GM21723 (cell line): ENCODE measurements at regions not wholly inside any gene's neighbourhood (a gene's known extent, or its start where the extent isn't known, plus 50 kb on each side); places are given as distances from the start of the nearest gene placed in this dataset.
"Not testable (repeated sequence)": the region's sequence is repeated elsewhere in the genome, so short reads cannot be mapped to it uniquely, and the experiment has no call there.

Experiments
- ATAC-seq: cut with Tn5 transposase; IDR thresholded peaks from one replicate; pipeline ENCODE4 v1.9.1; 2021; ENCODE audit warnings: mild to moderate bottlenecking, moderate library complexity; ENCODE audit not compliant: unreplicated experiment

GRCh38 chr9:2493529-2493928, 128.1 kb upstream of the VLDLR start:
- ATAC-seq = no peak

- ATAC-seq = no peak
Observed at GRCh38 chr9:2494562-2494961, 127.0 kb upstream of the VLDLR start.

GRCh38 chr9:2495221-2496005, 126.2 kb upstream of the VLDLR start:
- no peak for ATAC-seq

DNA sequence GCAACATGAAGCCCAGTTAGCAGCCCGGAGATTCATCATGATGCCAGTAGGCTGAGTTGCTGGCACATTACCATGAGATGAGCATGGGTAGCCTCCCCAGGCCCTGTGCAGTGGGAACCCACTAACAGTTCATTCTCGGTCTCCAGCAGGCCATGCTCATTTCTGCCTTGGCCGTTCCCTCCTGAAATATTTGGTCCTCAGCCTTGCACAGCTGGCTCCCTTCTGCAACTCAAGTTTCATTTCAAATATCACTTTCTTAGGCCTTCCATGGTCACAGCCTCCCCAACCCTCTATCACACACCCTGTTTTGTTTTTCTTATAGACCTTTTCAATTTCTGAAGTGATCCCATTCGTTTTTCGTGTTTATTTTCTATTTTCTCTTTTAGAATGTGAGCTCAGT, 125.4 kb upstream of the VLDLR start:
- no peak for ATAC-seq

DNA sequence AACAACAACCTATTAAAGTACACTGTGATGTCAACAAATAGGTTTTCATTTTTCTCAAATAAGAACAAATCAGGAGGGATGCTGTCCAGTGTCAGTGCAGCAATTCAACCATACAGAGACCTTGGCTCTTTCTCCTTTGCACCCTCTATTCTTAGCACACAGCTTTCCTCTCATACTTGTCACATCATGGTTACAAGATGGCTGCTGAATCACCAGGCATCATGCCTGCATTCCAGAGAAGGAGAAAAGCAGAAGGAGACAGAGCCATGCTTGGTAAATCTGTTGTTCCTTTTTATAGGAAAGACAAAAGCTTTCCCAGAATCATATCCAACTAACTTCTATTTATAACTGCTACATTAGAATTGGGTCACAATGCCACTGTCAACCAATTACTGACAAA, 124.7 kb upstream of the VLDLR start:
- ATAC-seq = no peak

DNA sequence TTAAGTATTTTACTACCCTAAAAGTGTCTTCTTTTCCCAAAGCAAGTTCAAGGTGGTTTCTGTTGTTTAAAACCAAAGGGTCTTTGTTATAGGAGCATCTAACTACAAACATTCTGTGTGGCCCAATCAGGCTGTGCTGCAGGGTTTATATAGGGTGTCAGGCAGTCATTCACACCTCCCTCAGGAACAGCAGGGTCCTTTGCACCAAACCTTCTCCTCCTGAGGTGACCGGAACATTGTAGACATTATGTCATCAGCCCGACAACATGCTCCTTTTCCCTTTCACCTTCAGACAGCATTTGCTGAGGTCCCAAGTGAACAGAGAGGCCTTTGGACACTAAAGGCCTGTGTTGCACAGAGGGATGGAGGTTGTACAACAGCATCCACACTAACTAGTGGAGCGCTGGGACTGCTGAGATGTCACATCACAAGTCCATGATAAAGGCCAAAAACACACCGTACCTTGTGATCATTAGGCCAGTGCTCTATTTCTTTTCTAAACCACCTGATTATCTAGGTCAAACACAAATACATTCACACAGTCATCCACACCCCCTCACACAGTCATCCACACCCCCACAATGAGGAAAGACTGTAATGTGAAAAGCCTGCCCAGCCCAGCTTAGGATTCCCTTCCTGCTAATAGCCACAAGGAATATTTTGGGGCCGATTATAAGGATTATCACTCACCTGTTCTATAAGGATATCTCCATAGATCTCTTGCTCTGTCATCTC, 123.8 kb upstream of the VLDLR start:
- no peak for ATAC-seq

DNA sequence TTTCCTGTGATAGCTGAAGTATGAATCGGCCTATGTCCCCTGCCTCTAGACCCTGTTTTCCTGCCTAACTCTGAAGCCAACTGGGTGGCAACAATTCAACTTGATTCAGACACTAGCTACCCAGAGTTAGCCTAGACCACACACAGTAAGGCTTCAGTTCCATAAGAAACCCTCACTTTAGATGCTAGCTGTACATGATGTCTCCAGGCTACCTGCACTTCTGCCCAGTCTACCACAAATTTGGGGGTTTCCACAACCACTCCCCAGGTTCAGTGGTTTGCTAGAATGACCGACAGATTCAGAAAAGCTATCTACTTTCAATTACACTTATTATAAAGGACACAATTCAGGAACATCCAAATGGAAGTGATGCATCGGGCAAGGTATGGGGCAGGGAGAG, 119.4 kb upstream of the VLDLR start:
- ATAC-seq = no peak

DNA sequence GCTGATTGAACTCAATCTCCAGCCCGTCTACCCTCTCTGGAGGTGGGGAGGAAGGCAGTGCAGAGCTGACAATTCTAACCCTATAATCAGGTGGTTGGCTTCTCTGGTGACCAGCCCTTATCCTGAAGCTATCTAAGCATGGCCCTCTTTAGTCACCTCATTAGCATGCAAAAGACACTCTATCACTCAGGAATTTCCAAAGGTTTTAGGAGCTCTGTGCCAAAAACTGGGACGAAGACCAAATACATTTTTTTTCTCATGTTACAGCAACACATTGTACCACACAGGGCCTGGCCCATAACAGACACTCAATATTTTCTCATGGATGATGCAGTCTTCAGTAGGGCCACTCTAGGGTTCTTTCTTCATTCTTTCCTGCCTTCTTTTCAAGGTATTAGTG, 118.8 kb upstream of the VLDLR start:
- no peak for ATAC-seq

- ATAC-seq = no peak
Observed at GRCh38 chr9:2506321-2506720, 115.3 kb upstream of the VLDLR start.

GRCh38 chr9:2523591-2523990, 98.0 kb upstream of the VLDLR start:
- no peak for ATAC-seq

DNA sequence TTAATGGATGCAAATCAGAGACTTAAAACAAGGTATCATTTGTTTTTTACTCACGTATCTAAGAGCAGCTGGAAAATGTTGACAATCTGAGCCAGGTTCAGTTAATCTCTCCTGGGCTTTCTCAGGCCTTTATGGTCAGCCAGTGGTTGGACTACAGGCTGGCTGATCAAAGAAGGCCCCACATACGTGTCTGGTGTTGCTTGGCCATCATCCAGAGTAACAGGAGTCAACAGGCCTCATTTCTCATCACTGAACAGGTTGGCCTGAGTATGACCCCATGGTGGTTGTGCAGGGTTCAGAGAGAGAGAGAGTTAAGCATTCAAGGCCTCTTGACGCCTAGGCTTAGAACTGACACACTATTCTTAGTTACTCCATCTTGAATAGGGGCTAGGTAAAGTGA, 97.0 kb upstream of the VLDLR start:
- no peak for ATAC-seq

- ATAC-seq = no peak
Observed at GRCh38 chr9:2525147-2525546, 96.4 kb upstream of the VLDLR start.

DNA sequence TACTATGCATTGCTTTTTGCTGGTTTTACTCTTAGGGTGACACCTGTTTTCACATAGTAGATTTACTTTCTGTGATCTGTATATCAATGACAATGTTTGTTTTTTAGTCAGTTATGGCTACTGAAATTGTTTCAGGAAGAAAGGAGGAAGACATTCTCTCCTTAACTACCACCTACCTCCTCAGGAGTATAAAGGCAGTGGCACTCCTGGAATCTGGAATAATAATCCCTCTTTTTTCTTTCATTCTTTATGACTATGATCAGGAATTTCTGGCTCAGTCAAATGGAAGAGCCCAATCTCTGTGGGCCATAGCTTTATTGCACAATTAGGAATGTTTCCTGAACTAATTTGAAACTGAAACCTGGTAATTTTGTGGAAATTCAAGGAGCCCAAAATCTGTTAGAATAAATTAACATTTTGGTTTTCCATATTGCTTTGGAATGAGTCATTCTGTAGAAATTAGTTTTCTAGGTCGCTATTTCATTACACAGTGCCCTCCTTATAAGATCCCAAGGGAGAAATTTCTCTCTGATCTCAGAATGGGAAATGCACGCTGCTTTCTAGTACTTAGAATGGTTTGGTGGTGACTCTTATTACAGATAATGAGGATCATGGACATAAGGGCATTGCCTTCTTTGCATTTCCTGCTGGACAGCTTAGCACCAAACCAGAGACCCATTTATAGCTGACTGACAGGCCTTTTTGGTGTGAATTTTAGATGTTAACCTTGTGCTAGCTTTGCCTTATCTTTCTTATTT, 95.3 kb upstream of the VLDLR start:
- no peak for ATAC-seq

GRCh38 chr9:2531481-2531880, 90.1 kb upstream of the VLDLR start:
- ATAC-seq = no peak

DNA sequence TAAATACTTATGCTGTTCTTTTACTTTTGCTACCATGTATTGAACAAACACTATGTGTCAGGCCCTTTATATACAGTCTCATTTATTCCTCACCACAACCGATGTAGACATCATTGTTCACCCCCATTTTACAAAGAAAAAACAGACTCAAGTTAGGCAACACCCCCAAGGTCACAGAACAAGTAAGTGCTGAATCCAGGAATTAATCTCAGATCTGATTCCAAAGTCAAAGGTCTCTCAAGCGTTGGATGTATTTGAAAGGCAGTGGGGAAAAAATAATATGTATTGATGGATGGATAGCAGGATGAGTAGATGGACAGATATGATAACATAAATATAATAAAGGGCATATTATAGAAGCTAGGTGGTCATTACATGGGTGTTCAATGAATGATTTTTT, 85.1 kb upstream of the VLDLR start:
- no peak for ATAC-seq

GRCh38 chr9:2545881-2546490, 75.6 kb upstream of the VLDLR start:
- no peak for ATAC-seq

- ATAC-seq = not testable (repeated sequence)
Observed at GRCh38 chr9:2555899-2556600, 65.5 kb upstream of the VLDLR start.

DNA sequence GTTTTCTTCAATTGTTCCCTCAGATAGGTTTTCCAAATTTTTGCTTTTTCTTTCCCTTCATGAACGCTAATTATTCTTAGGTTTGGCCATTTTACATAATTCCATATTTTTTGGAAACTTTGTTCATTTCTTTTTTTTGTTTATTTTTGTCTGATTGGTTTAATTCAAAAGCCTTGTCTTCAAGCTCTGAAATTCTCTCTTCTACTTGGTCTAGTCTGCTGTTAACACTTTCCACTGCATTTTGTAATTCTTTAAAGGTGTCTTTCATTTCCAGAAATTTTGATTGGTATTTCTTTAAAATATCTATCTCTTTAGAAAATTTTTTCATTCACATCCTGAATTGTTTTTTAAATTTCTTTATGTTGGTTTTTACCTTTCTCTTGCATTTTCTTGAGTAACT, 63.9 kb upstream of the VLDLR start:
- no peak for ATAC-seq

GRCh38 chr9:2559192-2560152, 62.1 kb upstream of the VLDLR start:
- no peak for ATAC-seq

DNA sequence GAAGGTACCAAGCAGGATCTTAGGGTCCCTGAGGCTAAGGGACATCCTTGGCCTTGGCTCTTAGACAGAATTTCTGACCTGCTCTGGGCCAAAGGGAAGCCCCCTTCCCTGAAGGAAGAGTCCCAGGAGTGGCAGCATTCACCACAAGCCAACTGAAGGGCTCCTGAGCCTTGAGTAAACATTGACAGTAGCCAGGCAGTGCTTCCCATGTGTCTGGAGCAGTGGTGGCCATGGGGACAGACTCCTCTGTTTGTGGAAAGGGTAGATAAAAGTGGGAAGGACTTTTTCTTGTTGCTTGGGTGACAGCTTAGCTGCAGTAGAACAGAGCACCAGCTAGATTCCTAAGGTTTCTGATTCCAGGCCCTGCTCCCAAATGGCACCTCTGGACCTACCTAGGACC, 61.4 kb upstream of the VLDLR start:
- no peak for ATAC-seq
